ENCODE measurements at regions not wholly inside any gene's neighbourhood (a gene's known extent, or its start where the extent isn't known, plus 50 kb on each side); places are given as distances from the start of the nearest gene placed in this dataset.

DNA sequence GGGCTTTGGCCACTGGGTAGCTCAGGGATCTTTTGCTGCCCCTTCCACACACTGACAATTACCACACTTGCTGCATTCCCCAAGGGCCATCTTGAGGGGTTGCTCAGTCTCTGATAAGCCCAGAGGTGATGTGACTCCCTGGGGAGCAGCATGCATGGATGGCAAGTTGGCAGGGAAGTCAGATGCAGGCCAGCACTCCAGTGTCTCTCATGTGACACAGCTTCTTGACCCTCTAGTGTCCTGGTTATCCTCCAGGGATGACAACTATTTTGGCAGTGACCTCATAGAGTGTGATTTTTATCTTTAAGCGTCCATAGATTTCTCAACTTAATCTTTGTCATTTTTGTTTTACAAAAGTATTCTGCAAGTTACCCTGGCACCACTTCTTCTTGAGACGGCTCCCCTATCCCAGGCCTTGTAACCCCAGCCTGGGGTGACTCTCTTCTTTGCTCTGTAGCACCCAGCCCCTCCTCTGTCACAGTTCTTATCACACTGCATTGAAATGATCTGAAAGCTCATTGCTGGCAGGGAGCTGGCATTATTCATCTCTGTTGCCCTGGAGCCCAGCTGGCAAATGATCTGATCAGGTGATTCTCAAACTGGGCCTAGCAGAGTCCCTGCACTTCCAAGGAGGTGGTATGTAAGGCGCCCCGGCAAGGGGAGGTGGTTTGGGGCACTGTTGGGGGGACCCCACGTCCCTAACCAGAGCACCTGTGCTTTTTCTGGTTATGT lies 72.6 kb downstream of the TENT5C start:
- Histone ChIP-seq H3K27me3 (ENCODE audit: control insufficient read depth, insufficient read depth, low read length) (no peaks in the 10 kb centered on the region), H3K4me3 (ENCODE audit: low read depth, low read length) (no peak overlapping the region), H3K36me3 (ENCODE audit: control insufficient read depth, insufficient read depth, low read length) (no peaks in the 10 kb centered on the region)
- no peak for TF ChIP-seq CTCF (IDR thresholded peaks at IDR 0.05; ENCODE audit: insufficient read depth, low read length, poor library complexity, severe bottlenecking)
- DNase-seq (ENCODE audit: low read depth): no peak

- H3K4me3 ChIP-seq (ENCODE audit: low read depth, low read length): no peak overlapping the region
- H3K36me3 ChIP-seq (ENCODE audit: control insufficient read depth, insufficient read depth, low read length): no peaks in the 10 kb centered on the region
- no peak for TF ChIP-seq CTCF (IDR thresholded peaks at IDR 0.05; ENCODE audit: insufficient read depth, low read length, poor library complexity, severe bottlenecking)
- DNase-seq (ENCODE audit: low read depth): no peak
- H3K27me3 ChIP-seq (ENCODE audit: control insufficient read depth, insufficient read depth, low read length): no peaks in the 10 kb centered on the region
These were observed 73.5 kb downstream of the TENT5C start for GRCh38 chr1:117679299-117679698.

- H3K27me3 ChIP-seq (ENCODE audit: control insufficient read depth, insufficient read depth, low read length): no peaks in the 10 kb centered on the region
- H3K4me3 ChIP-seq (ENCODE audit: low read depth, low read length): no peak overlapping the region
- H3K36me3 ChIP-seq (ENCODE audit: control insufficient read depth, insufficient read depth, low read length): no peaks in the 10 kb centered on the region
- no peak for DNase-seq (ENCODE audit: low read depth)
- TF ChIP-seq CTCF (IDR thresholded peaks at IDR 0.05; ENCODE audit: insufficient read depth, low read length, poor library complexity, severe bottlenecking): no peak
These were observed 74.0 kb downstream of the TENT5C start for GRCh38 chr1:117679868-117680267.

DNA sequence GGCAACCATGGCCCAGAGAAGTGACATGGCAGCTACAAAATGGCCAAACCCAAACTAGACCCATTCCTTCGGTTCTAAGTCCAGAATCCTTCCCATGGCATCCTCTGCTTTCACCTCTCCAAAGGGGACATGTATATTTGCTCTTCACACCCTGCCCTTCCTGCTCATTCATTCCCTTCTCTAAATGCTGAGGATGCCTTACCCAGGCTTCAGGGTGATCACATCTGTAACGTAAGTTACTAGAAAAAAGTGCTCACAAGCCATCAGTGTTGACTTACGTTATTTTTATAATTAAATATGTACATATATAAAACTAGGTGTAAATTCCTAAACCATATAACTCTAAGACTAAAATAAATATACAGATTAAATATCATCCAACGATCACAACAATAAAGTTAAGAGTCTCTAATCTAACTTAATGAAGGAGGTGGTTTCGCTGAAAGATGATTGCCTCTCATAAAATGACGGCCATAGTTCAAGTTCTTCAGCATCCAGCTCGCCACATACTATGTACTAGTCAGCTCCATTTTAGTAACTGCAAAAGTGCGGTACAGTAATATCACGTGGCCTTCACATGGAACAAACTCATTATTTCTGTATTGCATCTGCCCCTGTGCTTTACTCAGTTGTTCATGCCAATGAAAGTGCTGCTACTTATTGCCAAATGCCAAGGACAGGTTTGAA lies 74.6 kb downstream of the TENT5C start:
- DNase-seq (ENCODE audit: low read depth): no peak
- no peak for TF ChIP-seq CTCF (IDR thresholded peaks at IDR 0.05; ENCODE audit: insufficient read depth, low read length, poor library complexity, severe bottlenecking)
- no peaks in the 10 kb centered on the region for H3K36me3 ChIP-seq (ENCODE audit: control insufficient read depth, insufficient read depth, low read length)

GRCh38 chr1:117681093-117681900 lies 75.4 kb downstream of the TENT5C start:
- no peaks in the 10 kb centered on the region for H3K27me3 ChIP-seq (ENCODE audit: control insufficient read depth, insufficient read depth, low read length)
- no peak for TF ChIP-seq CTCF (IDR thresholded peaks at IDR 0.05; ENCODE audit: insufficient read depth, low read length, poor library complexity, severe bottlenecking)

More for the DNA sequence above, 74.6 kb downstream of the TENT5C start:
- Histone ChIP-seq H3K4me3 (ENCODE audit: low read depth, low read length) (no peak overlapping the region), H3K27me3 (ENCODE audit: control insufficient read depth, insufficient read depth, low read length) (no peaks in the 10 kb centered on the region)

More at GRCh38 chr1:117681093-117681900, 75.4 kb downstream of the TENT5C start:
- Histone ChIP-seq H3K4me3 (ENCODE audit: low read depth, low read length) (no peak overlapping the region), H3K36me3 (ENCODE audit: control insufficient read depth, insufficient read depth, low read length) (no peaks in the 10 kb centered on the region)
- DNase-seq (ENCODE audit: low read depth): no peak

Data from kidney epithelial cell (primary cell).